Neural cell (in vitro differentiated cells): ENCODE measurements at regions not wholly inside any gene's neighbourhood (a gene's known extent, or its start where the extent isn't known, plus 50 kb on each side); places are given as distances from the start of the nearest gene placed in this dataset.

Experiments used
- H2AFZ ChIP-seq: fragments of 200-600, 300-800 bp; sonication (generic), shearing (Covaris generic); 2 replicates; pipeline ENCODE4 v1.6.0; 2014; ENCODE audit warnings: low read depth, mild to moderate bottlenecking, antibody characterized with exemption, low read length, moderate library complexity
- H3F3A ChIP-seq: fragments of 200-600 bp; shearing (Covaris generic); 2 replicates; pipeline ENCODE4 v1.6.1; 2016; ENCODE audit warnings: mild to moderate bottlenecking, moderate library complexity, mixed read lengths, antibody characterized with exemption, low read length; ENCODE audit not compliant: insufficient read depth, poor library complexity, severe bottlenecking
- H3K27ac ChIP-seq: fragments of 200-600, 300-800 bp; sonication (generic), shearing (Covaris generic); 2 replicates; pipeline ENCODE4 v1.5.1; 2014; ENCODE audit warnings: mild to moderate bottlenecking, low read length, moderate library complexity
- H3K27me3 ChIP-seq: fragments of 300-800, 200-600 bp; sonication (generic), shearing (Covaris generic); 2 replicates; pipeline ENCODE4 v1.6.0; 2014; ENCODE audit warnings: mild to moderate bottlenecking, low read depth, low read length, moderate library complexity; ENCODE audit not compliant: insufficient read depth
- H3K36me3 ChIP-seq: fragments of 300-800, 200-600 bp; sonication (generic), shearing (Covaris generic); 2 replicates; pipeline ENCODE4 v1.5.1; 2014; ENCODE audit warnings: mild to moderate bottlenecking, antibody characterized with exemption, low read length, moderate library complexity; ENCODE audit not compliant: insufficient read depth
- H3K4me2 ChIP-seq: fragments of 300-800, 200-600 bp; sonication (generic), shearing (Covaris generic); 2 replicates; pipeline ENCODE4 v1.6.0; 2014; ENCODE audit warnings: mild to moderate bottlenecking, low read length
- H3K4me3 ChIP-seq: fragments of 300-800, 200-600 bp; sonication (generic), shearing (Covaris generic); 2 replicates; pipeline ENCODE4 v1.5.1; 2014; ENCODE audit warnings: mild to moderate bottlenecking, low read length, moderate library complexity
- H3K79me2 ChIP-seq: fragments of 200-600 bp; shearing (Covaris generic); replicated peaks from 2 replicates; pipeline ENCODE4 v1.6.0; 2014; ENCODE audit warnings: mild to moderate bottlenecking, low read length, moderate library complexity; ENCODE audit not compliant: insufficient read depth
- H3K9ac ChIP-seq: fragments of 300-800, 200-600 bp; sonication (generic), shearing (Covaris generic); 2 replicates; pipeline ENCODE4 v1.6.1; 2016; ENCODE audit warnings: mild to moderate bottlenecking, low read length, mixed read lengths
- H3K9me2 ChIP-seq: fragments of 200-600 bp; shearing (Covaris generic); 2 replicates; pipeline ENCODE4 v1.6.1; 2016; ENCODE audit warnings: mild to moderate bottlenecking, low read length, mixed read lengths; ENCODE audit not compliant: insufficient read depth
- H3K9me3 ChIP-seq: fragments of 200-600, 300-800 bp; sonication (generic), shearing (Covaris generic); 2 replicates; pipeline ENCODE4 v1.6.1; 2016; ENCODE audit warnings: mild to moderate bottlenecking, mixed run types, low read length, moderate library complexity, mixed read lengths
- H4K20me1 ChIP-seq: fragments of 200-600 bp; shearing (Covaris generic); 2 replicates; pipeline ENCODE4 v1.6.1; 2016; ENCODE audit warnings: mild to moderate bottlenecking, mixed run types; ENCODE audit not compliant: insufficient read depth
- EZH2 ChIP-seq: fragments of 200-600, 300-800 bp; shearing (Covaris generic), sonication (generic); IDR thresholded peaks from 2 replicates; pipeline ENCODE4 v1.6.1; 2014; ENCODE audit warnings: antibody characterized with exemption, low read length, borderline replicate concordance, mild to moderate bottlenecking; ENCODE audit not compliant: insufficient read depth, poor library complexity, severe bottlenecking
- MXI1 ChIP-seq: fragments of 450-650 bp; conservative IDR thresholded peaks from 2 replicates; pipeline ENCODE4 v1.6.1; 2014; ENCODE audit warnings: antibody characterized with exemption, mild to moderate bottlenecking; ENCODE audit not compliant: poor library complexity, severe bottlenecking
- RAD21 ChIP-seq: fragments of 450-650 bp; conservative IDR thresholded peaks from 2 replicates; pipeline ENCODE4 v1.6.1; 2014; ENCODE audit warnings: antibody characterized with exemption, mild to moderate bottlenecking, moderate library complexity
- SMC3 ChIP-seq: fragments of 450-650 bp; conservative IDR thresholded peaks from 2 replicates; pipeline ENCODE4 v1.6.1; 2014; ENCODE audit warnings: antibody characterized with exemption, mild to moderate bottlenecking, moderate library complexity; ENCODE audit not compliant: poor library complexity
- TAF1 ChIP-seq: IDR thresholded peaks from 2 replicates; pipeline ENCODE4 v1.6.1; 2012; ENCODE audit warnings: low read depth
- TF ChIP-seq, protein P1 (sequence below): IDR thresholded peaks from 2 replicates; pipeline ENCODE4 v1.6.1; 2012; ENCODE audit warnings: borderline replicate concordance
- TF ChIP-seq, protein P2 (sequence below): fragments of 450-650 bp; IDR thresholded peaks from 2 replicates; pipeline ENCODE4 v1.5.1; 2014; ENCODE audit warnings: antibody characterized with exemption, mild to moderate bottlenecking, moderate library complexity; ENCODE audit not compliant: poor library complexity, severe bottlenecking

DNA sequence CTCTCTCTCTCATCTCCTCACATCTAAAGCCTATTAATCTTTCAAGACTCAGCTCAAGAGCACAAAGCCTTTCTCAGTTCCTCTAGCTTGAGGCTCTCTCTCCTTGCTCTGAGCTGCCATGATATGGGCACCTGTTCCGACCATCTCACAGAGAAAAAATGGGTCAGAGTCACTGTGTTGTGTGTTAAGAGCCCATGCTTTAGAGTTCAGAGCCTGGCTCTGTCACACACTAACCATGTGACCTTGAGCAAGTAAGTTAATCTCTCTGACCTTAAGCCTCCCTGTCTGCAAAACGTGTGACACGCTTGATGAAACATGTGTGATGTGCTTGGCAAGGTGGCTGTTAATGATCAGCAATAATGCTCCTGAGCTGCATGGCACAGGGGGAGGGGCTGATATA is 245.2 kb downstream of the DLEU7 start:
- Histone ChIP-seq H3K9ac (no peak overlapping the region), H3K27ac (no peak overlapping the region), H2AFZ (no peak overlapping the region), H3K27me3 (no peaks in the 10 kb centered on the region), H3F3A (no peaks in the 10 kb centered on the region), H3K36me3 (no peaks in the 10 kb centered on the region), H3K9me3 (no peaks in the 10 kb centered on the region), H3K4me2 (no peak overlapping the region), H4K20me1 (no peaks in the 10 kb centered on the region), H3K9me2 (no peaks in the 10 kb centered on the region), H3K79me2 (no peaks in the 10 kb centered on the region), H3K4me3 (no peak overlapping the region)
- TF ChIP-seq MXI1 (no peak), TAF1 (no peak)
- TF ChIP-seq, protein P1, sequence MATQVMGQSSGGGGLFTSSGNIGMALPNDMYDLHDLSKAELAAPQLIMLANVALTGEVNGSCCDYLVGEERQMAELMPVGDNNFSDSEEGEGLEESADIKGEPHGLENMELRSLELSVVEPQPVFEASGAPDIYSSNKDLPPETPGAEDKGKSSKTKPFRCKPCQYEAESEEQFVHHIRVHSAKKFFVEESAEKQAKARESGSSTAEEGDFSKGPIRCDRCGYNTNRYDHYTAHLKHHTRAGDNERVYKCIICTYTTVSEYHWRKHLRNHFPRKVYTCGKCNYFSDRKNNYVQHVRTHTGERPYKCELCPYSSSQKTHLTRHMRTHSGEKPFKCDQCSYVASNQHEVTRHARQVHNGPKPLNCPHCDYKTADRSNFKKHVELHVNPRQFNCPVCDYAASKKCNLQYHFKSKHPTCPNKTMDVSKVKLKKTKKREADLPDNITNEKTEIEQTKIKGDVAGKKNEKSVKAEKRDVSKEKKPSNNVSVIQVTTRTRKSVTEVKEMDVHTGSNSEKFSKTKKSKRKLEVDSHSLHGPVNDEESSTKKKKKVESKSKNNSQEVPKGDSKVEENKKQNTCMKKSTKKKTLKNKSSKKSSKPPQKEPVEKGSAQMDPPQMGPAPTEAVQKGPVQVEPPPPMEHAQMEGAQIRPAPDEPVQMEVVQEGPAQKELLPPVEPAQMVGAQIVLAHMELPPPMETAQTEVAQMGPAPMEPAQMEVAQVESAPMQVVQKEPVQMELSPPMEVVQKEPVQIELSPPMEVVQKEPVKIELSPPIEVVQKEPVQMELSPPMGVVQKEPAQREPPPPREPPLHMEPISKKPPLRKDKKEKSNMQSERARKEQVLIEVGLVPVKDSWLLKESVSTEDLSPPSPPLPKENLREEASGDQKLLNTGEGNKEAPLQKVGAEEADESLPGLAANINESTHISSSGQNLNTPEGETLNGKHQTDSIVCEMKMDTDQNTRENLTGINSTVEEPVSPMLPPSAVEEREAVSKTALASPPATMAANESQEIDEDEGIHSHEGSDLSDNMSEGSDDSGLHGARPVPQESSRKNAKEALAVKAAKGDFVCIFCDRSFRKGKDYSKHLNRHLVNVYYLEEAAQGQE: no peak
- TF ChIP-seq, protein P2, sequence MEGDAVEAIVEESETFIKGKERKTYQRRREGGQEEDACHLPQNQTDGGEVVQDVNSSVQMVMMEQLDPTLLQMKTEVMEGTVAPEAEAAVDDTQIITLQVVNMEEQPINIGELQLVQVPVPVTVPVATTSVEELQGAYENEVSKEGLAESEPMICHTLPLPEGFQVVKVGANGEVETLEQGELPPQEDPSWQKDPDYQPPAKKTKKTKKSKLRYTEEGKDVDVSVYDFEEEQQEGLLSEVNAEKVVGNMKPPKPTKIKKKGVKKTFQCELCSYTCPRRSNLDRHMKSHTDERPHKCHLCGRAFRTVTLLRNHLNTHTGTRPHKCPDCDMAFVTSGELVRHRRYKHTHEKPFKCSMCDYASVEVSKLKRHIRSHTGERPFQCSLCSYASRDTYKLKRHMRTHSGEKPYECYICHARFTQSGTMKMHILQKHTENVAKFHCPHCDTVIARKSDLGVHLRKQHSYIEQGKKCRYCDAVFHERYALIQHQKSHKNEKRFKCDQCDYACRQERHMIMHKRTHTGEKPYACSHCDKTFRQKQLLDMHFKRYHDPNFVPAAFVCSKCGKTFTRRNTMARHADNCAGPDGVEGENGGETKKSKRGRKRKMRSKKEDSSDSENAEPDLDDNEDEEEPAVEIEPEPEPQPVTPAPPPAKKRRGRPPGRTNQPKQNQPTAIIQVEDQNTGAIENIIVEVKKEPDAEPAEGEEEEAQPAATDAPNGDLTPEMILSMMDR: no peak

DNA sequence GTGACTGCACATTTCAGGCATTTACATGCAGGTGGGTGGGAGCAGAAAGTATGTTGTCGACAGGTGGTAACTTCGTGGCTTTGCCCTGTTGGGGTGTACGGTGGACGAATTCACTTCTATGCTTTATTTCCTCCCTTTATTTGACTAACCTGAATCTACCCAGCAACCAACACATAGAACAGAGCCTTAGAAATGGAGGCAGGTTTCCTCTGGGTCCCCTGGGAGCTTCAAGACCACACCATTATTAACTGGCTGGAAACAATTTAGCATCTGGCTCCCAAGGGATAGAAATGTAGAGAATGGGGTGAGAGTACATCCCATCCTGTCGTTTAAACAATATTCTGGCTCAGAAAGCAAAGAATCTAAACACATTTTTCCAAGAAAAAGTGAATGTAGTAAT is 244.4 kb downstream of the DLEU7 start:
- no peak overlapping the region for H3K27ac ChIP-seq
- H3K4me3 ChIP-seq: no peak overlapping the region
- H3K4me2 ChIP-seq: no peak overlapping the region
- H3K79me2 ChIP-seq: no peaks in the 10 kb centered on the region
- no peak overlapping the region for H2AFZ ChIP-seq
- no peaks in the 10 kb centered on the region for H3K27me3 ChIP-seq
- H4K20me1 ChIP-seq: no peaks in the 10 kb centered on the region
- H3K9ac ChIP-seq: no peak overlapping the region
- no peaks in the 10 kb centered on the region for H3K9me2 ChIP-seq
- H3K36me3 ChIP-seq: no peaks in the 10 kb centered on the region
- no peaks in the 10 kb centered on the region for H3F3A ChIP-seq
- TF ChIP-seq SMC3 (no peak), TAF1 (no peak), EZH2 (no peak), RAD21 (no peak)
- TF ChIP-seq, protein P2: no peak
- no peaks in the 10 kb centered on the region for H3K9me3 ChIP-seq
